ENCODE measurements at regions not wholly inside any gene's neighbourhood (a gene's known extent, or its start where the extent isn't known, plus 50 kb on each side); places are given as distances from the start of the nearest gene placed in this dataset.

DNA sequence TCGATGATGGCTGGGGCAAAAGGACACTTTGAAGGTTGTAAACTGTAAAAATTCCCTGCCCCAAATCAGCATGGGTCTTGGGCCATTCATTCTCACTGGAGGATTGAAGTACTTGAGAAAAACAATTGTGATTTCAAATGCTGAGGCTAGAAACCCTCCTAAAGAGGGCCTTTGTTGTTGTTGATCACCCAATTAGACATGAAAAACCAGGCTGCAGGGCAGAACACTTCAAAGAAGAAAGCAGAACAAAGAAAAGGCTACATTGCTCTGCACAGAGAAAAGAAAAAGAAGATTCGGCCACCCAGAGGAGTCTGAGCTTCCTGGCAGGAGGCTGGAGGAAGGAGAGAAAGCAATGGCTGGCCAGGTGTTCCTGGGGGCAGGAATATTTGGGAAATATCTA, 143.1 kb downstream of the NPY start (continued):
- TF ChIP-seq, protein P1, sequence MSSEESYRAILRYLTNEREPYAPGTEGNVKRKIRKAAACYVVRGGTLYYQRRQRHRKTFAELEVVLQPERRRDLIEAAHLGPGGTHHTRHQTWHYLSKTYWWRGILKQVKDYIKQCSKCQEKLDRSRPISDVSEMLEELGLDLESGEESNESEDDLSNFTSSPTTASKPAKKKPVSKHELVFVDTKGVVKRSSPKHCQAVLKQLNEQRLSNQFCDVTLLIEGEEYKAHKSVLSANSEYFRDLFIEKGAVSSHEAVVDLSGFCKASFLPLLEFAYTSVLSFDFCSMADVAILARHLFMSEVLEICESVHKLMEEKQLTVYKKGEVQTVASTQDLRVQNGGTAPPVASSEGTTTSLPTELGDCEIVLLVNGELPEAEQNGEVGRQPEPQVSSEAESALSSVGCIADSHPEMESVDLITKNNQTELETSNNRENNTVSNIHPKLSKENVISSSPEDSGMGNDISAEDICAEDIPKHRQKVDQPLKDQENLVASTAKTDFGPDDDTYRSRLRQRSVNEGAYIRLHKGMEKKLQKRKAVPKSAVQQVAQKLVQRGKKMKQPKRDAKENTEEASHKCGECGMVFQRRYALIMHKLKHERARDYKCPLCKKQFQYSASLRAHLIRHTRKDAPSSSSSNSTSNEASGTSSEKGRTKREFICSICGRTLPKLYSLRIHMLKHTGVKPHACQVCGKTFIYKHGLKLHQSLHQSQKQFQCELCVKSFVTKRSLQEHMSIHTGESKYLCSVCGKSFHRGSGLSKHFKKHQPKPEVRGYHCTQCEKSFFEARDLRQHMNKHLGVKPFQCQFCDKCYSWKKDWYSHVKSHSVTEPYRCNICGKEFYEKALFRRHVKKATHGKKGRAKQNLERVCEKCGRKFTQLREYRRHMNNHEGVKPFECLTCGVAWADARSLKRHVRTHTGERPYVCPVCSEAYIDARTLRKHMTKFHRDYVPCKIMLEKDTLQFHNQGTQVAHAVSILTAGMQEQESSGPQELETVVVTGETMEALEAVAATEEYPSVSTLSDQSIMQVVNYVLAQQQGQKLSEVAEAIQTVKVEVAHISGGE (CRISPR knock-in tag; IDR thresholded peaks at IDR 0.05) = no peak
- TF ChIP-seq, protein P2, sequence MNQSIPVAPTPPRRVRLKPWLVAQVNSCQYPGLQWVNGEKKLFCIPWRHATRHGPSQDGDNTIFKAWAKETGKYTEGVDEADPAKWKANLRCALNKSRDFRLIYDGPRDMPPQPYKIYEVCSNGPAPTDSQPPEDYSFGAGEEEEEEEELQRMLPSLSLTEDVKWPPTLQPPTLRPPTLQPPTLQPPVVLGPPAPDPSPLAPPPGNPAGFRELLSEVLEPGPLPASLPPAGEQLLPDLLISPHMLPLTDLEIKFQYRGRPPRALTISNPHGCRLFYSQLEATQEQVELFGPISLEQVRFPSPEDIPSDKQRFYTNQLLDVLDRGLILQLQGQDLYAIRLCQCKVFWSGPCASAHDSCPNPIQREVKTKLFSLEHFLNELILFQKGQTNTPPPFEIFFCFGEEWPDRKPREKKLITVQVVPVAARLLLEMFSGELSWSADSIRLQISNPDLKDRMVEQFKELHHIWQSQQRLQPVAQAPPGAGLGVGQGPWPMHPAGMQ (IDR thresholded peaks at IDR 0.05; ENCODE audit: borderline replicate concordance) = no peak
- TF ChIP-seq RB1 (IDR thresholded peaks at IDR 0.05; ENCODE audit: borderline replicate concordance) (no peak), BRCA1 (IDR thresholded peaks at IDR 0.05; ENCODE audit: low read depth, low read length) (no peak), SMAD5 (IDR thresholded peaks at IDR 0.05; ENCODE audit: low read depth) (no peak), RELA (IDR thresholded peaks at IDR 0.05; ENCODE audit: borderline replicate concordance, partially characterized antibody) (no peak)

DNA sequence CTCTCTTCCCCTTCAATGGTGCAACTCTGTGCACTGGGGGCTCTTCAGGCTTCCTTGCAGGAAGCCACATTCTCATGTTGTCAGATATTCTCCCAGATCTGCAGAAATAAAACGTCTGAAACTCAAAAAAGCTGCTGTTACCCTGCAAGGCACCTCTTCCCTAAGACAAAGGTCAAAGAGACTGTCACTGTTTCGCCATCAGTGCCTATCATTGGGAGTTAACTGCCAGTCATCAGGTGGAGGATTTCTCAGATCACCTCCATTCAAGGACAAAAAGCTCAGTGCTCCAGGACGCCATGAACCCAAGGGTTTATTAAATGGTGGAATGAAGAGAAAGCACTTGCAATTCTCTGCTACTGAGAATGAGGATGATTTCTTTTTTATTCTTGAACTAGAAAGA, 144.6 kb upstream of the PALS2 start:
- Histone ChIP-seq H3K4me3 (no peak overlapping the region), H3K79me2 (ENCODE audit: control insufficient read depth, insufficient read depth, low read length) (no peaks in the 10 kb centered on the region), H3K9ac (ENCODE audit: control insufficient read depth, insufficient read depth, low read length) (no peak overlapping the region), H3K9me3 (replicated peaks; ENCODE audit: control insufficient read depth, insufficient read depth, low read length) (peaks cover 4% of the 10 kb centered on the region; the same call in 2 of the 3 replicates), H3K4me2 (ENCODE audit: control insufficient read depth, insufficient read depth) (no peak overlapping the region), H2AFZ (ENCODE audit: control insufficient read depth, low read depth, low read length) (no peak overlapping the region), H4K20me1 (ENCODE audit: control insufficient read depth, insufficient read depth) (no peaks in the 10 kb centered on the region), H3K36me3 (ENCODE audit: control insufficient read depth in 2 of 2, insufficient read depth in 2 of 2, low read length in 1 of 2) (no peaks in the 10 kb centered on the region), H3K27ac (ENCODE audit: control insufficient read depth, insufficient read depth) (no peak overlapping the region), H3K4me1 (ENCODE audit: control insufficient read depth, insufficient read depth, low read length) (no peaks in the 10 kb centered on the region), H3K27me3 (replicated peaks in 1 of 2; ENCODE audit: control insufficient read depth in 2 of 2, insufficient read depth in 2 of 2, low read length in 1 of 2) (no peaks in the 10 kb centered on the region; a peak in 1 of 4 replicates)
- in situ Hi-C loops (cut with MboI) = no loop called here
- POLR2A ChIA-PET = no interaction called here
- no peak for TF ChIP-seq KDM1A (IDR thresholded peaks at IDR 0.05; ENCODE audit: borderline replicate concordance)
- no peak for TF ChIP-seq ATF7 (IDR thresholded peaks at IDR 0.05; ENCODE audit: low read depth)
- TF ChIP-seq RCOR1 (conservative IDR thresholded peaks at IDR 0.05; ENCODE audit: low read depth, low read length) = no peak
- no peak for DNase-seq (ENCODE audit: low read depth, low spot score)
- CTCF ChIA-PET = interaction anchor here (0.6 to 1.2 kb wide), 3 partner anchors 35 to 858 kb away, joined by 3 to 4 read pairs (median 3); no protein-coding TSS in a partner anchor
- FAIRE-seq = no peak
- SMC1A ChIA-PET (ENCODE audit: uncharacterized antibody, unreplicated experiment) = interaction anchor here (0.7 to 1.9 kb wide), 2 partner anchors 14 to 22 kb away, joined by 3 to 5 read pairs; no protein-coding TSS in a partner anchor
- no peak for ATAC-seq
- WGBS (ENCODE audit: insufficient coverage, insufficient replicate concordance, low lambda C conversion rate, missing lambda C conversion rate) = 24% methylated on average over 3 of the region's 3 CpGs
- RAD21 ChIA-PET (ENCODE audit: unreplicated experiment) = no interaction called here
- BruUV-seq (replicated peaks) = no TSS peak
- intact Hi-C loops (cut with micrococcal nuclease; ENCODE audit: unreplicated experiment) = no loop called here

Measured in GM12878 (cell line).